ENCODE measurements at regions not wholly inside any gene's neighbourhood (a gene's known extent, or its start where the extent isn't known, plus 50 kb on each side); places are given as distances from the start of the nearest gene placed in this dataset.

- no peak for DNase-seq (ENCODE audit: low read depth, low spot score)
Measured at GRCh38 chr2:221025398-221025797, 546.7 kb downstream of the EPHA4 start.

GRCh38 chr2:221034026-221034701 lies 537.9 kb downstream of the EPHA4 start:
- no peak for DNase-seq (ENCODE audit: low read depth, low spot score)

GRCh38 chr2:221034973-221035372 lies 537.1 kb downstream of the EPHA4 start:
- DNase-seq (ENCODE audit: low read depth, low spot score), result no peak

- no peak for DNase-seq (ENCODE audit: low read depth, low spot score)
Measured at GRCh38 chr2:221042926-221043325, 529.2 kb downstream of the EPHA4 start.

GRCh38 chr2:221044781-221045180 lies 527.3 kb downstream of the EPHA4 start:
- DNase-seq (ENCODE audit: low read depth, low spot score), result no peak

- no peak for DNase-seq (ENCODE audit: low read depth, low spot score)
Measured at GRCh38 chr2:221050020-221050795, 521.9 kb downstream of the EPHA4 start.

GRCh38 chr2:221051162-221051561 lies 520.9 kb downstream of the EPHA4 start:
- no peak for DNase-seq (ENCODE audit: low read depth, low spot score)

GRCh38 chr2:221060376-221060775 lies 511.7 kb downstream of the EPHA4 start:
- no peak for DNase-seq (ENCODE audit: low read depth, low spot score)

GRCh38 chr2:221063568-221063967 lies 508.5 kb downstream of the EPHA4 start:
- no peak for DNase-seq (ENCODE audit: low read depth, low spot score)

GRCh38 chr2:221064058-221064854 lies 507.8 kb downstream of the EPHA4 start:
- DNase-seq (ENCODE audit: low read depth, low spot score), result no peak

- no peak for DNase-seq (ENCODE audit: low read depth, low spot score)
Measured at GRCh38 chr2:221064880-221065279, 507.2 kb downstream of the EPHA4 start.

- DNase-seq (ENCODE audit: low read depth, low spot score), result no peak
Measured at GRCh38 chr2:221068123-221068522, 504.0 kb downstream of the EPHA4 start.

GRCh38 chr2:221070106-221070505 lies 502.0 kb downstream of the EPHA4 start:
- no peak for DNase-seq (ENCODE audit: low read depth, low spot score)

- DNase-seq (ENCODE audit: low read depth, low spot score), result no peak
Measured at GRCh38 chr2:221073326-221074049, 498.6 kb downstream of the EPHA4 start.

GRCh38 chr2:221074238-221074637 lies 497.9 kb downstream of the EPHA4 start:
- no peak for DNase-seq (ENCODE audit: low read depth, low spot score)

GRCh38 chr2:221075203-221075602 lies 496.9 kb downstream of the EPHA4 start:
- peak; percentile 53 for DNase-seq (ENCODE audit: low read depth, low spot score)

- no peak for DNase-seq (ENCODE audit: low read depth, low spot score)
Measured at GRCh38 chr2:221077251-221077650, 494.9 kb downstream of the EPHA4 start.

GRCh38 chr2:221077799-221078198 lies 494.3 kb downstream of the EPHA4 start:
- no peak for DNase-seq (ENCODE audit: low read depth, low spot score)

- DNase-seq (ENCODE audit: low read depth, low spot score), result no peak
Measured at GRCh38 chr2:221085341-221085900, 486.7 kb downstream of the EPHA4 start.

- DNase-seq (ENCODE audit: low read depth, low spot score), result no peak
Measured at GRCh38 chr2:221085936-221086335, 486.2 kb downstream of the EPHA4 start.

GRCh38 chr2:221087779-221088178 lies 484.3 kb downstream of the EPHA4 start:
- DNase-seq (ENCODE audit: low read depth, low spot score), result no peak
